ENCODE measurements at regions not wholly inside any gene's neighbourhood (a gene's known extent, or its start where the extent isn't known, plus 50 kb on each side); places are given as distances from the start of the nearest gene placed in this dataset.

GRCh38 chr9:106051545-106051944, 357.2 kb downstream of the TMEM38B start:
- Histone ChIP-seq H4K20me1 (ENCODE audit: insufficient read depth) (no peaks in the 10 kb centered on the region), H2AFZ (ENCODE audit: low read depth, low read length) (no peak overlapping the region), H3K27ac (ENCODE audit: low read length) (no peak overlapping the region), H3K9ac (ENCODE audit: low read length) (no peak overlapping the region), H3K79me2 (replicated peaks; ENCODE audit: insufficient read depth, low read length) (no peaks in the 10 kb centered on the region), H3K4me2 (ENCODE audit: low read length) (no peak overlapping the region), H3K9me3 (ENCODE audit: low read length) (no peaks in the 10 kb centered on the region), H3K9me2 (ENCODE audit: insufficient read depth, low read length) (no peaks in the 10 kb centered on the region), H3K36me3 (ENCODE audit: insufficient read depth, low read length) (no peaks in the 10 kb centered on the region), H3K4me3 (ENCODE audit: low read length) (no peak overlapping the region), H3K27me3 (ENCODE audit: insufficient read depth, low read depth, low read length) (no peaks in the 10 kb centered on the region), H3F3A (ENCODE audit: insufficient read depth, low read length, poor library complexity, severe bottlenecking) (no peaks in the 10 kb centered on the region)
- TF ChIP-seq EP300 (conservative IDR thresholded peaks at IDR 0.05; ENCODE audit: poor library complexity, severe bottlenecking) (no peak), TAF1 (IDR thresholded peaks at IDR 0.05; ENCODE audit: low read depth) (no peak), EZH2 (IDR thresholded peaks at IDR 0.05; ENCODE audit: borderline replicate concordance, insufficient read depth, low read length, poor library complexity, severe bottlenecking) (no peak), CTCF (IDR thresholded peaks at IDR 0.05; ENCODE audit: poor library complexity, severe bottlenecking) (no peak), POLR2AphosphoS5 (IDR thresholded peaks at IDR 0.05) (no peak), SMC3 (conservative IDR thresholded peaks at IDR 0.05; ENCODE audit: poor library complexity) (no peak), MXI1 (conservative IDR thresholded peaks at IDR 0.05; ENCODE audit: poor library complexity, severe bottlenecking) (no peak), RAD21 (conservative IDR thresholded peaks at IDR 0.05) (no peak)
- TF ChIP-seq, protein P1, sequence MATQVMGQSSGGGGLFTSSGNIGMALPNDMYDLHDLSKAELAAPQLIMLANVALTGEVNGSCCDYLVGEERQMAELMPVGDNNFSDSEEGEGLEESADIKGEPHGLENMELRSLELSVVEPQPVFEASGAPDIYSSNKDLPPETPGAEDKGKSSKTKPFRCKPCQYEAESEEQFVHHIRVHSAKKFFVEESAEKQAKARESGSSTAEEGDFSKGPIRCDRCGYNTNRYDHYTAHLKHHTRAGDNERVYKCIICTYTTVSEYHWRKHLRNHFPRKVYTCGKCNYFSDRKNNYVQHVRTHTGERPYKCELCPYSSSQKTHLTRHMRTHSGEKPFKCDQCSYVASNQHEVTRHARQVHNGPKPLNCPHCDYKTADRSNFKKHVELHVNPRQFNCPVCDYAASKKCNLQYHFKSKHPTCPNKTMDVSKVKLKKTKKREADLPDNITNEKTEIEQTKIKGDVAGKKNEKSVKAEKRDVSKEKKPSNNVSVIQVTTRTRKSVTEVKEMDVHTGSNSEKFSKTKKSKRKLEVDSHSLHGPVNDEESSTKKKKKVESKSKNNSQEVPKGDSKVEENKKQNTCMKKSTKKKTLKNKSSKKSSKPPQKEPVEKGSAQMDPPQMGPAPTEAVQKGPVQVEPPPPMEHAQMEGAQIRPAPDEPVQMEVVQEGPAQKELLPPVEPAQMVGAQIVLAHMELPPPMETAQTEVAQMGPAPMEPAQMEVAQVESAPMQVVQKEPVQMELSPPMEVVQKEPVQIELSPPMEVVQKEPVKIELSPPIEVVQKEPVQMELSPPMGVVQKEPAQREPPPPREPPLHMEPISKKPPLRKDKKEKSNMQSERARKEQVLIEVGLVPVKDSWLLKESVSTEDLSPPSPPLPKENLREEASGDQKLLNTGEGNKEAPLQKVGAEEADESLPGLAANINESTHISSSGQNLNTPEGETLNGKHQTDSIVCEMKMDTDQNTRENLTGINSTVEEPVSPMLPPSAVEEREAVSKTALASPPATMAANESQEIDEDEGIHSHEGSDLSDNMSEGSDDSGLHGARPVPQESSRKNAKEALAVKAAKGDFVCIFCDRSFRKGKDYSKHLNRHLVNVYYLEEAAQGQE (IDR thresholded peaks at IDR 0.05; ENCODE audit: borderline replicate concordance) = no peak

DNA sequence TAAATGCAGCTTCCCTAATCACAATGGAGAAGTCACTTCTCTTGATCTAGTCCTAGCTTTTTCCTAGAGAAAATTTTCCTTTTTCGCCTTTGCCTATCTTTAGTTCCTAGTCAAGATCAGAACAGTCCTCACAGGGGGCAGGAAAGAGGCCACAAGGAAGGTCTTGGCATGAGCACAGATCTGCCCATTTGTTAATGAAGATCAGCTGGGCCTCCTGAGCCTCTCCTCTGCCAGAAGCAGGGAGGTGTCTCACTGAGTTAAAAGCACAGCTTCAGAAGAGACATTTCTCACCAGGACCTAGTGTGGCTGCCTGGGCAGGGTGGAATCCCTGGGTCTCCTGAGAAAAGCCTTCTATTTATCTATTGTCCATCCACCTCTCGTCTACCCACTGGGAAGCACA, 357.8 kb downstream of the TMEM38B start:
- Histone ChIP-seq H3K36me3 (ENCODE audit: insufficient read depth, low read length) (no peaks in the 10 kb centered on the region), H2AFZ (ENCODE audit: low read depth, low read length) (no peak overlapping the region)

More for the DNA sequence above, 357.8 kb downstream of the TMEM38B start:
- TF ChIP-seq POLR2AphosphoS5 (IDR thresholded peaks at IDR 0.05) (no peak), EZH2 (IDR thresholded peaks at IDR 0.05; ENCODE audit: borderline replicate concordance, insufficient read depth, low read length, poor library complexity, severe bottlenecking) (no peak), TAF1 (IDR thresholded peaks at IDR 0.05; ENCODE audit: low read depth) (no peak), MXI1 (conservative IDR thresholded peaks at IDR 0.05; ENCODE audit: poor library complexity, severe bottlenecking) (no peak), SMC3 (conservative IDR thresholded peaks at IDR 0.05; ENCODE audit: poor library complexity) (no peak), EP300 (conservative IDR thresholded peaks at IDR 0.05; ENCODE audit: poor library complexity, severe bottlenecking) (no peak)
- TF ChIP-seq, protein P1 (IDR thresholded peaks at IDR 0.05; ENCODE audit: borderline replicate concordance) = no peak
- no peaks in the 10 kb centered on the region for H3K9me3 ChIP-seq (ENCODE audit: low read length)
- no peaks in the 10 kb centered on the region for H4K20me1 ChIP-seq (ENCODE audit: insufficient read depth)
- H3K27ac ChIP-seq (ENCODE audit: low read length) = no peak overlapping the region
- H3K27me3 ChIP-seq (ENCODE audit: insufficient read depth, low read depth, low read length) = no peaks in the 10 kb centered on the region
- H3K79me2 ChIP-seq (replicated peaks; ENCODE audit: insufficient read depth, low read length) = no peaks in the 10 kb centered on the region
- no peaks in the 10 kb centered on the region for H3K9me2 ChIP-seq (ENCODE audit: insufficient read depth, low read length)
- no peak overlapping the region for H3K4me2 ChIP-seq (ENCODE audit: low read length)
- H3K9ac ChIP-seq (ENCODE audit: low read length) = no peak overlapping the region
- no peaks in the 10 kb centered on the region for H3F3A ChIP-seq (ENCODE audit: insufficient read depth, low read length, poor library complexity, severe bottlenecking)
- no peak overlapping the region for H3K4me3 ChIP-seq (ENCODE audit: low read length)

All from neural cell (in vitro differentiated cells).